Lower leg skin (tissue), 3 donors: ENCODE measurements at regions not wholly inside any gene's neighbourhood (a gene's known extent, or its start where the extent isn't known, plus 50 kb on each side); places are given as distances from the start of the nearest gene placed in this dataset.

Experiments
- POLR2A ChIP-seq, 2 donors: fragments of 450-650 bp; IDR thresholded peaks; one replicate each; pipeline ENCODE4 v1.6.1; 2016 to 2017; ENCODE audit warnings: antibody characterized with exemption in 2 of 2, mild to moderate bottlenecking in 1 of 2, moderate library complexity in 1 of 2
- TF ChIP-seq, protein P1 (sequence below), 3 donors: fragments of 450-650 bp; IDR thresholded peaks; one replicate each; pipeline ENCODE4 v1.5.1; 2016; ENCODE audit warnings: antibody characterized with exemption in 3 of 3, mild to moderate bottlenecking in 3 of 3, moderate library complexity in 2 of 3

DNA sequence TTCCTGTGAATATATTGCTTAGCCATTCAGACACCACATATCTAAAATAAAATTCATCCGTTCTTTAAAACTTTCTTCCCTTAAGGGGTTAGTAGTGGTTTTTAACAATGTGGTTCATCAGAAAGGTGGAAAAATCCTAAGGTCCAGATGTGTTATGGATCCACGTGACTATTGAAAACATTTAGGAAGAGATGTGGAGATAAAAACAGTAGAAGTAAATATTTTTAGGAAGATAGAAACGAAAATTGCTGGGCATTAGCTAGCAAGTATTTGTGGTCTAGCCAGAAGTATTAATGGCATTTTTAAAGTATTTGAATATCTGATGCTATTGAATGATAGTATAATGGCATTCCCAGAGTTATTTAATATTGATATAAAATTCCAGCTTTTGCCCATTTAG lies 180.8 kb downstream of the LTN1 start:
- TF ChIP-seq, protein P1, sequence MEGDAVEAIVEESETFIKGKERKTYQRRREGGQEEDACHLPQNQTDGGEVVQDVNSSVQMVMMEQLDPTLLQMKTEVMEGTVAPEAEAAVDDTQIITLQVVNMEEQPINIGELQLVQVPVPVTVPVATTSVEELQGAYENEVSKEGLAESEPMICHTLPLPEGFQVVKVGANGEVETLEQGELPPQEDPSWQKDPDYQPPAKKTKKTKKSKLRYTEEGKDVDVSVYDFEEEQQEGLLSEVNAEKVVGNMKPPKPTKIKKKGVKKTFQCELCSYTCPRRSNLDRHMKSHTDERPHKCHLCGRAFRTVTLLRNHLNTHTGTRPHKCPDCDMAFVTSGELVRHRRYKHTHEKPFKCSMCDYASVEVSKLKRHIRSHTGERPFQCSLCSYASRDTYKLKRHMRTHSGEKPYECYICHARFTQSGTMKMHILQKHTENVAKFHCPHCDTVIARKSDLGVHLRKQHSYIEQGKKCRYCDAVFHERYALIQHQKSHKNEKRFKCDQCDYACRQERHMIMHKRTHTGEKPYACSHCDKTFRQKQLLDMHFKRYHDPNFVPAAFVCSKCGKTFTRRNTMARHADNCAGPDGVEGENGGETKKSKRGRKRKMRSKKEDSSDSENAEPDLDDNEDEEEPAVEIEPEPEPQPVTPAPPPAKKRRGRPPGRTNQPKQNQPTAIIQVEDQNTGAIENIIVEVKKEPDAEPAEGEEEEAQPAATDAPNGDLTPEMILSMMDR (IDR thresholded peaks at IDR 0.05): no peak
- no peak for TF ChIP-seq POLR2A (IDR thresholded peaks at IDR 0.05)
